ENCODE measurements at regions not wholly inside any gene's neighbourhood (a gene's known extent, or its start where the extent isn't known, plus 50 kb on each side); places are given as distances from the start of the nearest gene placed in this dataset.

GRCh38 chr11:35073691-35074419, 65.1 kb upstream of the CD44 start:
- no peaks in the 10 kb centered on the region for H3K4me1 ChIP-seq (ENCODE audit: insufficient read depth)
- no peaks in the 10 kb centered on the region for H3K27me3 ChIP-seq (ENCODE audit: insufficient read depth)
- Mint-ChIP-seq H3K36me3 (ENCODE audit: low read depth) (no peaks in the 10 kb centered on the region), H3K4me3 (no peak overlapping the region), H3K27ac (no peak overlapping the region), H3K9me3 (no peaks in the 10 kb centered on the region; the same call in 2 of the 3 replicates), H3K27me3 (ENCODE audit: insufficient read depth, low read depth, poor library complexity) (peaks cover 2% of the 10 kb centered on the region), H3K4me1 (no peaks in the 10 kb centered on the region)
- H3K4me2 ChIP-seq, result no peak overlapping the region
- H3K27ac ChIP-seq (ENCODE audit: low read depth), result no peak overlapping the region
- H3K9me2 ChIP-seq (ENCODE audit: insufficient read depth), result 0 out of 2 replicates have a peak, but pooled peaks cover under 1% of the 10 kb centered on the region
- H3F3A ChIP-seq (replicated peaks; ENCODE audit: low read depth), result no peaks in the 10 kb centered on the region
- ATAC-seq (no peak), DNase-seq (ENCODE audit: low spot score) (no peak)
- H3K79me2 ChIP-seq (replicated peaks; ENCODE audit: insufficient read depth), result no peaks in the 10 kb centered on the region
- TF ChIP-seq EZH2 (IDR thresholded peaks at IDR 0.05; ENCODE audit: low read depth, unreplicated experiment) (no peak), POLR2AphosphoS5 (IDR thresholded peaks at IDR 0.05; ENCODE audit: low read depth) (no peak), CTCF (conservative IDR thresholded peaks at IDR 0.05; ENCODE audit: low read depth in 2 of 2) (no peak), CREB1 (CRISPR knock-in tag; IDR thresholded peaks at IDR 0.05; ENCODE audit: low read depth) (no peak)
- H3K36me3 ChIP-seq (ENCODE audit: insufficient read depth), result no peaks in the 10 kb centered on the region
- H4K20me1 ChIP-seq (replicated peaks; ENCODE audit: insufficient read depth), result no peaks in the 10 kb centered on the region
- no peak overlapping the region for H2AFZ ChIP-seq
- H3K4me3 ChIP-seq, result no peak overlapping the region

- Histone ChIP-seq H3K36me3 (ENCODE audit: insufficient read depth) (no peaks in the 10 kb centered on the region), H3K4me2 (no peak overlapping the region), H4K20me1 (replicated peaks; ENCODE audit: insufficient read depth) (no peaks in the 10 kb centered on the region), H3K4me3 (no peak overlapping the region), H3K4me1 (ENCODE audit: insufficient read depth) (no peaks in the 10 kb centered on the region), H3K79me2 (replicated peaks; ENCODE audit: insufficient read depth) (no peaks in the 10 kb centered on the region), H3K27ac (ENCODE audit: low read depth) (no peak overlapping the region), H3F3A (replicated peaks; ENCODE audit: low read depth) (no peaks in the 10 kb centered on the region), H3K27me3 (ENCODE audit: insufficient read depth) (no peaks in the 10 kb centered on the region), H3K9me2 (ENCODE audit: insufficient read depth) (0 out of 2 replicates have a peak, but pooled peaks cover 8% of the 10 kb centered on the region), H2AFZ (no peak overlapping the region)
- no peaks in the 10 kb centered on the region for H3K36me3 Mint-ChIP-seq (ENCODE audit: low read depth)
- H3K9me3 Mint-ChIP-seq, result 0 out of 3 replicates have a peak, but pooled peaks cover 3% of the 10 kb centered on the region
- H3K4me1 Mint-ChIP-seq, result no peaks in the 10 kb centered on the region
- H3K27me3 Mint-ChIP-seq (ENCODE audit: insufficient read depth, low read depth, poor library complexity), result peaks cover 4% of the 10 kb centered on the region
- H3K4me3 Mint-ChIP-seq, result no peak overlapping the region
- ATAC-seq (no peak), DNase-seq (ENCODE audit: low spot score) (no peak)
- H3K27ac Mint-ChIP-seq, result no peak overlapping the region
- TF ChIP-seq POLR2AphosphoS5 (IDR thresholded peaks at IDR 0.05; ENCODE audit: low read depth) (no peak), CREB1 (CRISPR knock-in tag; IDR thresholded peaks at IDR 0.05; ENCODE audit: low read depth) (no peak), STAT1 (IDR thresholded peaks at IDR 0.05; ENCODE audit: unreplicated experiment) (no peak), REST (IDR thresholded peaks at IDR 0.05; ENCODE audit: unreplicated experiment) (no peak), NANOG (IDR thresholded peaks at IDR 0.05; ENCODE audit: borderline replicate concordance) (no peak), JUNB (IDR thresholded peaks at IDR 0.05; ENCODE audit: unreplicated experiment) (no peak)
Observed at GRCh38 chr11:35076201-35077100, 62.5 kb upstream of the CD44 start.

Measured in GM23338 (cell line).